Left cardiac atrium (tissue), 4 donors: ENCODE measurements at regions not wholly inside any gene's neighbourhood (a gene's known extent, or its start where the extent isn't known, plus 50 kb on each side); places are given as distances from the start of the nearest gene placed in this dataset.
"Not testable (repeated sequence)": the region's sequence is repeated elsewhere in the genome, so short reads cannot be mapped to it uniquely, and the experiment has no call there.

Experiments
- ATAC-seq, 2 donors: fragments of 200-7000 bp; cut with Tn5 transposase; one replicate each; pipeline ENCODE4 v1.9.1; 2020; ENCODE audit warnings: mild to moderate bottlenecking in 2 of 2, moderate library complexity in 2 of 2
- DNase-seq: peaks from one replicate; pipeline ENCODE4 v3.0.0-alpha.2; 2020
- intact Hi-C, 2 donors: fragments of 100-400 bp; cut with DNase I; formaldehyde crosslinking; loops; one replicate each; pipeline versions ENCODE4 v1.14.1 to v1.15.1; 2022 to 2023
- donor health status: DM: no; HTN: yes; CAD: no.
- donor health status: DM: no; HTN: yes; CAD: no; lungs with severe emphysema.
- donor health status: DM: yes; HTN: yes; CAD: no.
- donor health status: Dilated cardiomyopathy.

GRCh38 chr2:223267160-223267951 is 215.4 kb downstream of the KCNE4 start:
- no peak for ATAC-seq

DNA sequence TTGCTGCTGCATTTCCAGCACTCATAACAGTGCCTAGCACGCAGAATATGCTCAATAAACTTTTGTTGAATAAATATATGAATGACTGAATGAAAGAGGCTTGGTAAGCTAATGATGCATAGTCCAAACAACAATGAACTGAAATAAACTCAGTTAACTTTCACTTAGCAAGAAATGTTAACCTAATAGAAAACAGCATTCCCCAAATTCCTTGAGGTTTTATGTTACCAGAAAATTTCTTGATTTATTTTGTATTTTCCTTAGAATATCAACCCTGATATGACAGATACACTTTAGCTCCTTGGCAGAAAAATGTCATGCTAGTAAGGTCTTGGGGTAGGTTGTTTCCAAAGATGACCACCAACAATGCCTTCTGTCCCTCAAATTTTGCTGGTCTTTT is 217.4 kb downstream of the KCNE4 start:
- ATAC-seq (no peak), DNase-seq (no peak)
- intact Hi-C loops, result no loop called here

More at GRCh38 chr2:223267160-223267951, 215.4 kb downstream of the KCNE4 start:
- intact Hi-C loops, result no loop called here
- no peak for DNase-seq

GRCh38 chr2:223270548-223270947 is 218.6 kb downstream of the KCNE4 start:
- intact Hi-C loops, result no loop called here
- DNase-seq (no peak), ATAC-seq (no peak)

DNA sequence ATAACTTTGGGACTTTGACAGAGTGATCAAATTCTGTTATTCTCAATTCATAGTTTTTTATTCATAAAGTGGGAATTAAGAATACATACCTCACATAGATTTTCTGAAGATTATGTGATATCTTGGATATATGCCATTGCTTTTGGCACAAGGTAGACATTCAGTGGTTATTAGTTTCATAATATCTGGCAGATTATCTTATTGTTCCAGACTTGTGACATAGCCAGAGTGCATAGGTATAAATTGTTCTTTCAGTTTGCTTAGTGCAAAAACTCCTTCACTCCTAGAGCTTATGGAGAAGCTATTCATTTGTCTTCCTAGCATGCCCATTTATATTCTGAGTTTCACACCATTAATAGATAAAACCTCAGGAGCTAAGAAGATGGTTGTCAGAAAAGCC is 222.0 kb downstream of the KCNE4 start:
- DNase-seq (no peak), ATAC-seq (no peak)
- intact Hi-C loops, result no loop called here

GRCh38 chr2:223282221-223282620 is 230.2 kb downstream of the KCNE4 start:
- intact Hi-C loops, result no loop called here
- ATAC-seq (no peak), DNase-seq (no peak)

DNA sequence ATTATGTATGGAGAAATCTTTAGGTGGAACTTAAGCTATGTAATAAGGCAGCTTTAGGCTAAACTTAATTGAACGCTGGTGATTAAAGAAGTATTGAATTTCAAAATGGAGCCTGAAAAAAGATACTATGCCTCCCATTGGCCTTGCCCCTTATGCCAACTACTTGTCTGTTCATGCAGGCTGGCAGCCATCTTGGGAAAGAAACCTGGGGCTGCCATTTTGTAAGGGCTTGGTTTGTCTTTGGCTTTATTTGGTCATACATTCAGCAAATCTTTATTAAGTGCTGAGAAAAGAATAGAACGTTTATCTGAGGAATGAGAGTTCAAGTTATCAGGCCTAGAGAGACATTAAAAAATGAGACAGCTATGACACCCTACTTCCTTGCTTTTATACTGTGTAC is 231.3 kb downstream of the KCNE4 start:
- no peak for DNase-seq
- no peak for ATAC-seq
- intact Hi-C loops, result no loop called here

GRCh38 chr2:223283771-223284170 is 231.8 kb downstream of the KCNE4 start:
- DNase-seq (no peak), ATAC-seq (no peak)
- intact Hi-C loops, result no loop called here

DNA sequence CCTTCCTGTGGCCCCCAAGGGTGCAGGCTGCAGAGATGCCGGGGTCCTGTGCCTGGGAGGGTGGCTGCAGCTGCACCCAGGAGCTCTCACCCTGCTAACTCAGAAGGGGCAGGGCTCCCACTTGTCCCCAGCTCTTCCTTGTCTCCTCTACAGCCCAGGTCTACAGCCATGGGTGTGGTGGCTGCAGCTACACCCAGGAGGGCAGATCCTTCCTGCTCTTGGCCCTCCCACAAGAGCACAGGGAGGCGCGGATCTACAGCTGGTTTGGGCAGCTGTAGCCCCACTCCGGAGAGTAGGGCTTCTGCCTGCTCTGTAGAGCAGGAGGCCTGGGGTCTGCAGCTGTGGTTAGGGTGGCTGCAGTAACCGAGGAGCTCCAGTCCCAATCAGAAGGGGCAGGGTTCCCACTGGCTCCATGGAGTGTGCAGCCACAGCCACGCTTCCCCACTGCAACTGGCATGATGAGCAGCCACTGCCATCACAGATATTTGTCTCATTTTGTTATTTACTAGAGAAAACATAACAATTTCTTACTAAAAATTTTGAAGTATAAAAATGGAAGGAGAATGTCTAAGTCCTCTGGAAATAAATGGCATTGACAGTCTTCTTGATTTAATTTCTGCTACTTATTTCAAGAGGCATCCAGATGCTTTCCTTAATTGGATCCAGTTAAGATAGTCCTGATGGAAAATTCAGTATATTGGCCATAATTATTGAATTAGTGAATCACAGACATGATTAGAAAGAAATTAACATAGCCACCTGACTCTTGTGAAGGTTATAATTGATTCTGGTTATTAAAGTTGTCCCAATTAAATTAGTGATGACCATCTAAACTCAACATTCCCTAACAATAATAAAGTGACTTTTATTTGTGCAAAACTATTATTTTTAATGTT is 233.6 kb downstream of the KCNE4 start:
- ATAC-seq (no peak), DNase-seq (no peak)
- intact Hi-C loops, result no loop called here

GRCh38 chr2:223294756-223295155 is 242.8 kb downstream of the KCNE4 start:
- ATAC-seq (no peak), DNase-seq (no peak)
- intact Hi-C loops, result no loop called here

- intact Hi-C loops, result no loop called here
- DNase-seq (no peak), ATAC-seq (no peak)
Measured at GRCh38 chr2:223297788-223298187, 245.8 kb downstream of the KCNE4 start.

- ATAC-seq, DNase-seq, intact Hi-C loops: not testable (repeated sequence)
Measured at GRCh38 chr2:223298329-223298728, 246.3 kb downstream of the KCNE4 start.

- DNase-seq (no peak), ATAC-seq (no peak)
- intact Hi-C loops, result no loop called here
Measured at GRCh38 chr2:223300326-223300725, 248.3 kb downstream of the KCNE4 start.

DNA sequence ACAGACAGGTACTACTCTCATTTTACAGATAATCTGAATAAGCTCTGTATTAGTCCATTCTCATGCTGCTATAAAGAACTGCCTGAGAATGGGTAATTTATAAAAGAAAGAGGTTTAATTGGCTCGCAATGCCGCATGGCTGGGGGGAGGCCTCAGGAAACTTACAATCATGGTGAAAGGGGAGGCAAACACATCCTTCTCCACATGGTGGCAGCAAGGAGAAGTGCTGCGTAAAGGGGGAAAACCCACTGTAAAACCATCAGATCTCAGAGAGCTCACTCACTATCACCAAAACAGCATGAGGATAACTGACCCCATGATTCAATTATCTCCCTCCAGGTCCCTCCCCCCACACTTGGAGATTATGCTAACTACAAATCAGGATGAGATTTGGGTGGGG is 254.4 kb downstream of the KCNE4 start:
- intact Hi-C loops, result no loop called here
- no peak for ATAC-seq
- DNase-seq, result no peak

GRCh38 chr2:223311889-223312680 is 260.1 kb downstream of the KCNE4 start:
- intact Hi-C loops, result no loop called here
- ATAC-seq, result no peak
- DNase-seq, result no peak

DNA sequence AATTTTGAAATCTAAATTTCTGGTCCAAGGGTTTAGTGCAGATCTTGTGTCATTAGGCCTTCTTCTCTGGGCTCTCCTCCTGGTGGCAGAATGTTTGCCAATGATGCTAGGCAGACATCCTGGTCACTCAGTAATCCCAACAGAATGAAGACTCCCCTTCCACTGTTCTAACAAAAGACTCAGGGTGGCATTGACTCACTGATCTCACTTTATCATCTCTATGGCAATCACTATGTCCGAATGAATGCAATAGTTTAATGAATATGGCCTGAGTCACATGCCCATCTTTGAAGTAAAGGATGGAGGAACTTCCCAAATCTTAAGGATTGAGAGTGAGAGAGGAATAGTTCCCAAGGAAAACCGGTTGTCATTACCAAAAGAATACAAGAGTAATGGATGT is 261.1 kb downstream of the KCNE4 start:
- intact Hi-C loops, result no loop called here
- ATAC-seq (no peak), DNase-seq (no peak)

DNA sequence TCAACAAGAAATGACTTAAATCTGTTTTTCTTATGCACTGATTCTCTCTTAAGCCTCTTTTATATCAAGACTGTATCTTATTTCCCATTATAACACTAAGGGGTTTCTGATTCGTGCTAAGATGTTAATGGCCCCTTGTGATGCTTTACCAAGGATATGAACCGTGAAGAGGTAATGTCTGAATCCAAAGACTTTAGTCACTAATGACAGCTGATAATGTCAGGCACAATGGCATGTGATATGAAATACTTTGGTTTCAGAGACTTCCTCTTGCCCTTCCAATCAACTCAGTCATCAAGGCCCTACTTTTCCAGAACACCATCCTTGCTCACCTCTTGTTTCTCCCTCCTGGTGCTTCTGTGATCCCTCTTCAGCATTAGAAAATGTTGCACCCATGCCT is 262.8 kb downstream of the KCNE4 start:
- intact Hi-C loops, result no loop called here
- ATAC-seq, result no peak
- DNase-seq, result no peak

DNA sequence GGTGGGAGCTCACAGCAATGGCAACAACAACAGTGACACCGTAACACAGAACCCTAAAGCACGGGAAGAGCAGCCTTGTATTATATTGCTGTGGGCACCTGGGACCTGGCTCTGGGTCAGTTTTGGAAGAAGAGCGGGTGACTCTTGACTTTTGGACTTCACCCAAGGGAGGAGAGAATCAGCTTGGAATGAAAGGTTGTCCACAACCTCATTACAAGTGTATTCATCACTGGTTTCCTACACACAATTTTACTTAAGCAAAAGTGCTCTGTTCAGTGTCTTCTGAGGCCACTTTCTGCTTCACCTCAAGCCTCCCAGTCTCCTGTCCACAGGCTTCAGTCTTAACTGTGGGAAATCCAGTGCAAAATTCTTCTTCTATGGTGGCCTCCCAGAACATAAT is 263.8 kb downstream of the KCNE4 start:
- no peak for DNase-seq
- no peak for ATAC-seq
- intact Hi-C loops, result no loop called here

- DNase-seq (no peak), ATAC-seq (peak in 1 of 2 donors; percentile 36)
- intact Hi-C loops, result no loop called here
Measured at GRCh38 chr2:223316342-223316741, 264.4 kb downstream of the KCNE4 start.

- ATAC-seq, result no peak
- intact Hi-C loops, result no loop called here
- DNase-seq, result no peak
Measured at GRCh38 chr2:223319601-223320000, 267.6 kb downstream of the KCNE4 start.

GRCh38 chr2:223324402-223324801 is 272.4 kb downstream of the KCNE4 start:
- ATAC-seq (no peak), DNase-seq (no peak)
- intact Hi-C loops, result no loop called here
